GM18520 (cell line): ENCODE measurements at regions not wholly inside any gene's neighbourhood (a gene's known extent, or its start where the extent isn't known, plus 50 kb on each side); places are given as distances from the start of the nearest gene placed in this dataset.
"Not testable (repeated sequence)": the region's sequence is repeated elsewhere in the genome, so short reads cannot be mapped to it uniquely, and the experiment has no call there.

ENCODE experiments used
- ATAC-seq: cut with Tn5 transposase; IDR thresholded peaks from one replicate; pipeline ENCODE4 v1.9.1; 2021; ENCODE audit not compliant: unreplicated experiment

DNA sequence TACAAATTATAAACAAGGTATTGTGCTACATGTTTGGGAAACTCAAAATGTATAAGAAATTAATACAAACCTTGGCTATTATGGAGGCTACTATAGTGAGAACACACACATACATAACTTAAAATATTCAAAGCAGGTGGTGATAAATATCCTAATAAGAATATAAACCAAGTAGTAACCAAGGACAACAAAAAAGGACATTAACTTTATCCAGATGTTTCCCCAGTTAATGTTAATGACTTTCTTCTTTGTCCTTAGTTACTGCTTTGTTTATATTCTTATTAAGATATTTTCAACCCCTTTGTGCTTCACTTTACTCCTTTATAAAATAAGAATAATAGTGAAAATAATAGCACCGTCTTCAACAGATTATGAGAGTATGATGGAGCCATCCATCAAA, 241.6 kb downstream of the CALCRL start:
- no peak for ATAC-seq

DNA sequence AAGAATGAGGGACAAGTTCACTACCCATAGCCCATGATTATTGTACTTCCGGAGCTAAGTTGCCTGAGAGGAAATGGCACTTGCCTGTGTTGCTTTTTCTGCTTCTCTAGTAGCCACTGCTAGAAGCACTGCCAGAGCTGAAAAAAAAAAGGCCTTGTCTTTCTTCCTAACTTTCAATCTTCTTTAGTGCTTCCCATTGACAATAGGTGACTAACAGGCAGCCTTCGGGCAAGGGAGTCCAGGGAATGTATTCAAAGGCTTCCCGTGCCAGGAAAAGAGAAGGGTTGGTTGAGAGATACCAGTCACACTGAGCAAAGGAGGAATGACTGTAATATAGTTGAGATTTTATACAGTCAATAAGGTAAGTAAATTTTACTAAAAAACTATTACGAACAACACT, 242.0 kb downstream of the CALCRL start:
- no peak for ATAC-seq

DNA sequence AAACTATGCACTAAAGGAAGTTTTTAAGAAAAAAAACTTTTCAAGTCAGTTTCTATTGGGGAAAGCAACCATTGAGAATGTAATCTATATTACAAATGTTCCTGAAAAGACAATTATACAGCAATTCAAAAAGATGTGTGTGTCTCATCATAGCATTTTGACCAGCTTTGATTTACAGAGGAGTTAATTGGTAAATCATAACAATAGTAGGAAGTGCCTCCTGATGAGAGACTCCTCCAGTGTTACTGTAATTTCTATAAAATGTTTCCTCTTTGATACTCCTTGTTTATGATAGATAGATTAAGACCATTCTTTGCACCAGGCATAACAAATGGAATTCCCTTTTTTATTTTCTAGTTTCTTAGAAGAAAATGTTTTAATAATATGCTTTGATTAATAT, 249.9 kb downstream of the CALCRL start:
- no peak for ATAC-seq

DNA sequence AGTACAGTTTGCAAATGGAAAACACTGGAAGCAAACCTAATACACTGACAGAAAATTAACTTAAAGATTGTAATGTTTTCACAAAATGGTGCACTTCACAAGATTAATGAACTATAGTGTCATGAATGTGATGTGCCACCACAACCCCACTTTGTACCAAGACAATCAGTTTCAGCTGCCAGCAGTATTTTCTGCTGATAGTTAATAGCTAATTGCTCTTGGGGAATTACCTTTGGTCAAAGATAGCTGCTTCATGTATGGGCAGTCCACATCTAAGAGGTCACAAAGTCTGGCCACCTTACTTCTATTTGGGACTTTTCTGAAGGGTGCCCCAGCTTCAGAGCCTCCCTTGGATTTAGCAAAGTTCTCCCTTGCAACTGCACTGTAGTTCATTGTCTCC, 254.0 kb downstream of the CALCRL start:
- ATAC-seq, result peak; percentile 48

DNA sequence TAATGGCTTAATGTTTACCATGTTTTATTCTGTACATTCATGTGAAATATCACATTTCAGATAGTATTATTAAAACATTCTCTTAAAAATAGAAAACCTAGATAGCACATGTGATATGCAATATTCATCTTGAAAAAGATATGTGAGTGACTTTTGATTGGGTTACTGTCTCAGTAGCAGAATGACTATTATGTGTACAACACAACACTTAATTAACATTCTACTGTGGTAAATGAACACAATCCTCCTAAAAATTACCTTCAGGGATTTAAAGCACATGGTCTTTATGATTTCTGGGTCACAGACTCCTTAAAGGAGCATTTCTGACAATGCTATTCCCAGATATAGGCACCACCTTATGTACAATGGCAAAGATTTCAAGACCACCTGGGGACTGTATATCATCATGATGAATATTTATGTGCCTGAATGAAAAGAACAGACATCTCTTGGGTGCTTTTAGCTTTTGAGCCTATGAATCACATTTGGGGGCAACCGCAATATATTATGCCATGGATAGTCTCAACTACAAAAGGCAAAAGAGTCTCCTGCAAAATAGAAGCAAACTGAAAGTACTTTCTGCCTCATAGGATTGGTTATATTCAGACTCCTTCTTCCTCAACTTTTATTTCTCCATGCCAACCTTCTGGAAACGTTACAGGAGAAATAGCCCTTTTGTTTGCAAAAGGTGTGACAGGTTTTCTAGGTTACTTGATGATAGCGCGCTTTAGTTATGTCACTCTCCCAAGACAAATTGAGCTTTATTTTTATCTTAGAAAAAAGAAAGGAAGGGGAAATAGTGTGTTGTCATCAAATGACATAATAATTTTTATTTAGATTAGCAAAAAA, 259.0 kb downstream of the CALCRL start:
- no peak for ATAC-seq

DNA sequence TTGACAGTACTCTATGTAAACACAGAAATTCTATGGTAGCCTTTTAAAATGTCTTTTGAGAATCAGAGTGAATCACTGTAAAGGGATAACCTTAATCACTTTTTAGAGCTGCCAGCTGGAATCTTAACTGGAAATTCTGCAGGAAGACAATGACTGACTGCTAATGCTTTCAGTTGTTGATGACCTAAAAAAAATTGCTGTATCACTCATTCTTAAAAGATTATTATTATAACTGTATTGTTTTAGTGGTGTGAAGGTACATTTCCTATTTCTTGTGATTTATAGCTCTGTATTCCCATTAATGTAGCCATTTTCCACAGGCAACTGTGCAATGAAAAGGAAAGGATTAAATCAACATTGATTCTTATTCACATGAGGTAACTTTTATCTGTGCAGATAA, 260.5 kb downstream of the CALCRL start:
- ATAC-seq, result no peak

DNA sequence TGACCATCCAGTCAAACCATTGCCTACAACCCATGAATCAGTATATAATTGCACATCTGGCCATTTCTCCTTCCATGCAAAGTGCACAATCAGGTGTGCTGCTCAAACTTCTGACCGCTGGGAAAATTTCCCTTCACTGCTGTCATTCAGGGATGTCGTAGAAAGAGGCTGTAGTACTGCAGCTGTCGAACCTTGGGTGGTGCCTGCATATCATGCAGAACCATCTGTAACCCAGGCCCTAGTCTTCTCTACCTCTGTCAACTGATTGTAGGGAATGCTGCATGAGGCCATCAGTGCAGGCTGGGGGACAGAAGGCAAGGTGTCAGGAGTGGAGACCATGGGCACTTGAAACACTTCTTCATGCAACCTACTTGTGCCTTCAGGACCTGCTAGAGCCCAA, 267.5 kb downstream of the CALCRL start:
- no peak for ATAC-seq

DNA sequence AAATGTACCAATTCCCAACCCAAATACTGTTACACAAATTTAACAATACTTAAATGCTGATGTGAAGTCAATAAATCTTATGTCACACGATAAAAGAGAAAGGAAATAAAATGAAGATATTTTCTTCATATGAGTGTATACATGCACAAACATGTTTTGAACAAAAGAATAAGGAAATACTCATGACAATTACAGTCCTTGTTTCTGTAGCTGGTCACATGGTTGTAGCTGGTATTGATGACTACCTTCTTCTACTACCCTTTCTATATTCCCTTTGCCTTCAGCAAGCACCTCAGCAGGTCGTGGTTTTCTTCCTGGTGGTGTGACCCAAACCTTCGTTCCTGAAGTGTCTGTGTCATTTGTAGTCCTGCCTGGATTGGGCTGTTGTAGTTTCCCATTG, 269.2 kb downstream of the CALCRL start:
- ATAC-seq, result not testable (repeated sequence)

DNA sequence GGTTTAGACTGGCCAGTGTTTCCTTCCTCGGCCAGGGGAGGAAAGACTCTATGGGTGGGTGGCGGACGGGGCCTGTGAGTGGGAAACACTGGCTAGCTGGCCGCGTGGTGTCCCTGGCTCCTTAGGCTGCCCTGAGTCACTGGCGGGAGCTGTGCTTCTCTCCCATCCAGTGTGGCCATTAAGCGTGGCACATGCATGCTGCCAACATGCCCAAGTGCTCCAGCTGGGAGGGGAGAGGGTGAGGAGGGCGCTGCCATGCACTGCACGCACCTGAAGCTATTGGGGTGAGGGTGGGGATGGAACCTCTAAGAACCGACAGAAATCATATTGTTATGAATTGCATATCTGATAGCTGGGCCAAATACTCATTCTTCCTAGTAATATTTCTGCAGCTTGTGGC, 270.8 kb downstream of the CALCRL start:
- ATAC-seq, result no peak

DNA sequence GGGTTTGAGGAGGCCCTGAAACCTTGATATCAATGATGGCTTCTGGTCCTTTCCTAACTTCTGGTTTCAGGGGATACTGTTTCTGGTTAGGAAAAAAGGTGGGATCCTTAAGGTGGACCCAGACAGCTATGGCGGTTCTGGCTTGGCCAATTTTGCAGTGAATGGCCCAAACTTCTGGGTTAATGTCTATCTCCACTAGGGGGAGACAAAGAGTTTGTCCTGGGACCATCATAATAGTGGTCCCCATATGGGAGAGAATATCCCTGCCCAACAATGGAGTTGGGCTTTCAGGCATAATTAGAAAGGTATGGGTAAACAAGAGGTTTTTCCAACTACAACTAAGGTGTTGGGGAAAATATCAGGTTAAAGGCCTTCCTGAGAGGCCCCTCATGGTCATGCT, 273.5 kb downstream of the CALCRL start:
- ATAC-seq, result no peak

DNA sequence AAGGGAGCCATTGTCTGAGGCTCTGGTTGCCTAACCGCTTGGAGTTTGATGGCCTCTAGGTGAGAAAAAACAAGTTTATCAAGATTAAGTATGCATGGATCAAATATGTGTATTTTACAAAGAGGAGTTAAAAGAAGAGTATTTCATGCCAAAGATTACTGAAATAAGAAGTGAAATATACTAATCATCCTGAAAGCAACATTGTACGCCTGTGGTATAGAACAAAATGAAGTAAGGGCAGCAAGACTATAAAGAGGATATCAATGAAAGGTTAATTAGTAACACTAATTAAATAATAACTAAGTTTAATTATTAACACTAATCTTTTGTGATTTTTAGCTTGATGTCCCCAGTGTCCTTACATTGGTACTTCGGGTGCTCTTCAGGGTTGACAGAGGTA, 276.7 kb downstream of the CALCRL start:
- no peak for ATAC-seq

DNA sequence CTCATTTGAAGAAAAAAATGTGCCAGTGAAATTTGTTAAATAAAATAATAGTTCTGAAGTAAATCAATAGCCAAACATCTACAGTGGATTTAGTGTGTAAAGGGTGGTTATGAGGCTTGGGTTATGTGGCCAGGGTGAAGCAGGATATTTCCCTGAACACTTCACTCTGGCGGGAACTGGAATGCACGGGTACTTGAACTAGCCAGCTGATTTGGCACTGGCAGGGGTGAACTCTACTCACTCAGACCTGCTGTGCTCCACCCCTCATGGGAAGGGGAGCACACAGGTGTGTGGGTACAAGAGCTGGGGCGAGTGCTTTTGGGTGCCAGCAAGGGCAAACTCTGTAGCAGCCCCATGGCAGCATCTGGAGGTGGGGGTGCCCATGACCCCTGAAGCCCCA, 278.2 kb downstream of the CALCRL start:
- no peak for ATAC-seq

DNA sequence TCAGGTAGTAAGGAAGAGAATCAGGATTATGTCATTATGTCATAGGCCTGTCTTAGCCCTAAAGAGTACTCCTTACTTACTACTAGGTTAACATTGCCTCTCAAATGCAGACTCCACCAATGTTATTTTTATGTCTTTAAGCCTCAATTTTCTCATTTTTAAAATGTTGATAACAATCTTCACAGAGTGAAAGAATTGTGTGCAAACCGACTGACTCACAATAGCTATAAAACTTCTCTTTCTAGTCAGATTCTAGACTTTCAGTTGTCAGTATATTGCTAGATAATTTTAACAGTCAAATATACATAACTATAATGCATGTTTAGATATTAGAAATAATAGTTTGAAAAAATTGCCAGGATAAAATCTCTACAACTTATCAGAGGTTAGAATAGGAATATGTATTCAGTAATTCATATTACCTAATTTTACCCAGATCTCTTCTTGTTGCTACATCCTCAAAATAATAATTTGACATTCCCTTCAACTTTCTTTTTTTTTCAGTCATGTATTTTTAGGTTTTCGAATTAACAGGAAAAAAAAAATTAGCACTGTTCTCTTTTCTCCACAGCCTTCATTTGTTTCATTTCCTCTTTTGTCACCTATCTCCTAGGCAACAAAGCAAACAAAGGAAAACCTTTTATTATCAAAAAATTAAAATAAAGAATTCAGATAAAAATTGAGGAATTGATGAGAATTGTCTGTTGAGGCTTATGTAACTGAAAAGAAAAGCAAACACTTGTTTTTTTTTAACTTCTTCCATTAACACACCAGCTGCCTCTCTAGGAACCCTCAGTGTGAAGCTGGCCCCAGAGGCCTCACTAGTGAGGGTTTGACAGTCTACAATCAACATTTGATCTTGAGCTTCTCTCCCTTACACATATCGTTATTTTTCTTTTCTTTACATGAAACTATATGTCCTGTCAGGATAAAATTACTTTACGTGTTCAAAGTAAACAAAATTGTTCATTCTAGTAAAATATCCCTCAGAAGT, 279.0 kb downstream of the CALCRL start:
- peak; percentile 48 for ATAC-seq

DNA sequence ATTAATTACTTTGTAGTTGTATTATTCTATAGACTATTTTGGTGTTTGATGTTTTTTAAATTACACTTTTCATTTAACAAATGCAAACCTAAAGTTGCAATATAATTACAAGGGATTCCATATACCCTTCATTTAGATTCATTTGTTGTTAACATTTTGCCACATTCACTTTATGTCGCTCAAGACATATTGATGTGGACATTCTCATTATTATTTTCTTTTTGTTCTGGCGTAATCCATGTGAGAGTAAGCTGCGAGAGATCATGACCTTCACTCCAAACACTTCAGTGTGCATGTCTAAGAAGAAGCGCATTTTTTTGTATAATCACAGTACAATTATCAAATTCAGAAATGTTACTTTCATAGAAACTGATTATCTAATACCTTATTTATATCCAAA, 280.6 kb downstream of the CALCRL start:
- no peak for ATAC-seq

DNA sequence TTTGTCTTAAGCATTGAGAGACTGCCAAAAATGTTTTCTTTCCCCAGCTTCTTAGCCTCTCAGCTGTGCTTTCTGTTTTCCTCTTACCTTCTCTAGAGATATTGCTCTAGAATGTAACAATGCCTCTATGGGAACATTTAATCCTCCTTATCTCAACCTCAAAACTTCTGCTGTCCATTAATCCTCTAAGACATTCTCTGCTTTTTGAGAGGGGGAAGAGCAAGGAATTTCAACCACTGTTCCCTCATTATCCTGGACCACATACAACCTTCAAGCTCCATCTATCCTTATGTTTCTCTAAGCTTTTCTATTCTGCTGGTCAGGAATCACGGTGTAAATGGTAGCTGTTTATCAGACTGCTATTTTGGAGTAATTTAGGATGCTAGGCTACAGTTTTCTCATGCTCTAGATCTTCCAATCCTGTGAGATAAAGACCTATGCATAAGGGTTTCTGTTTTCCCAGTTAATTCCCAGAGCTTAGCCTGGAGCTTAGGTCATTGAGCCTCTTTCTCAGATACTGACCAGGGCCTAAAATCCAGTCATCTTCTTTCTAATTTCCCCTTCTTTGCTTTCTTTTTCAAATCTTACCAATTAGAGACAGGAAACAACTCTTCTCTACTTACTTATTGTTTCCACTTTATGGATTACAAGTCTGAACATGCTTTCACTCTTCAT, 282.0 kb downstream of the CALCRL start:
- no peak for ATAC-seq

DNA sequence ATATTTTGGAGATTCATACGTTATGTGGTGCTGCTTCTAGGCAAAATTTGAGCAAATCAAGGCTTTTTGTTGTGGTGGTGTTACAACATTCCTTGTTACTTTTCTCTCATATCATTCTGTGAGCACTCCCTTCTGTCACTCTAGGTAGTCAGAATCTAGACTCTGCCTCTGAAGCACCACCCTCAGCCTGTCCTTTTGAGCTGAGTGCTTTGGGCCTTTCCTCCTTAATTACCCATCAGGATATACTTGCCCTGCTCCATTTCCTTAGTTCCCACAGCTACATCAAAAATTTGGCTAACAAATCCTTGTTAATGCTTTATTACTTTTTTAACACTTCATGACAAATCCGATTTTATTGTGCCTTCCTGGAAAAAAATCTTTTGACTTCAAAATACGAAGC, 289.6 kb downstream of the CALCRL start:
- ATAC-seq, result no peak

DNA sequence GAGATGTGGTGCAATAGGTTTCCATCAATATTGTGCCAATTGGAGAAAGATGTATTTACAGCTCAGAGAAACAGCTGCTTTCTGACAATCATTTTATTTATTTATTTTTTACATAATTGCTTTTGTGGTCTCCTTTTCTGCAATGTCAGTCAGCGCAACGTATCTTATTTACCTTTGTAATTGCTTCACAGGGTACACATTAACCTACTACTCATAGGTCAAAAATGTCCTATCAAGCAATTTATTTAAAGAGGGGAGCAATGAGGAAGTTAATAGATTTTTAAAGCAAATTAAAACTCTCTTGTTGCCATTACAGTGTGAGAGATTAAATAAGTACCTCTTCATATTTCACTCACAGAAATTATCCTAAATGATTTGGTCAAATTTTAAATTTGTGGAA, 291.0 kb downstream of the CALCRL start:
- no peak for ATAC-seq

DNA sequence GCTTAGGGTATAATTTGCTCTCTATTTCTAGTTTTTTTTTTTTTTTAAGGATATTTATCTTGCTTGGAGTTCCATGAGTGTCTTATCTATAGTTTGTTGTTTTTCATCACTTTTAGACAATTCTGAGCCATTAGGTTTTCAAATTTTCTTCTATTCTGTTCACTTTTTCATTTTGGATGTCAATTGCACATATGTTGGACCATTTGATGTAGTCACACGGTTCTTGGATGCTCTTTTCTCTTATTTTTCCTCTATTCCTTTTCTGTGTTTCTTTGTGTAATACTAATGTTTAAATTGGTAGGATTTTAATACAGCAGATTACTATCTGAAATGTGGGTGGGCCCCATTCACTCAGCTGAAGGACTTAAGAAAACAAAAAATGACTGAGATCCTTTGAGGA, 292.6 kb downstream of the CALCRL start:
- ATAC-seq, result no peak

DNA sequence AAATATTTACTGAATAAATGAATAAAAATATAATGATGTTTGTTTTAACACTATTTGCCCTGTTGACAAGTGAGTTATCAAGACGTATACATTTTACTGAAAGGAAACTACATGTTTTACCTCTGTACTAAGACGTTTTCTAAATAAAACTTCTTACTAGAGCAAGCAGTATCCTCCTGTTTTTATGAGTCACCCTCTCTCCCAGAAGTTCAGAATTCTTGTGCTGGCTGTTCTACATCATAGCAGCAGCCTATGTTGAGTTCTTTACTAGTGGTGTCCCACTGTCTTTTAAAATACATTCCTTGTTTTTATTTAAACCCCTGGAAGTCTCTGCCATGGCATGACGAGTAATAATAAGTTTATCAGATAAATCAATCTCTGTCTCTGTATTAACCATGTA, 297.4 kb downstream of the CALCRL start:
- ATAC-seq, result no peak

DNA sequence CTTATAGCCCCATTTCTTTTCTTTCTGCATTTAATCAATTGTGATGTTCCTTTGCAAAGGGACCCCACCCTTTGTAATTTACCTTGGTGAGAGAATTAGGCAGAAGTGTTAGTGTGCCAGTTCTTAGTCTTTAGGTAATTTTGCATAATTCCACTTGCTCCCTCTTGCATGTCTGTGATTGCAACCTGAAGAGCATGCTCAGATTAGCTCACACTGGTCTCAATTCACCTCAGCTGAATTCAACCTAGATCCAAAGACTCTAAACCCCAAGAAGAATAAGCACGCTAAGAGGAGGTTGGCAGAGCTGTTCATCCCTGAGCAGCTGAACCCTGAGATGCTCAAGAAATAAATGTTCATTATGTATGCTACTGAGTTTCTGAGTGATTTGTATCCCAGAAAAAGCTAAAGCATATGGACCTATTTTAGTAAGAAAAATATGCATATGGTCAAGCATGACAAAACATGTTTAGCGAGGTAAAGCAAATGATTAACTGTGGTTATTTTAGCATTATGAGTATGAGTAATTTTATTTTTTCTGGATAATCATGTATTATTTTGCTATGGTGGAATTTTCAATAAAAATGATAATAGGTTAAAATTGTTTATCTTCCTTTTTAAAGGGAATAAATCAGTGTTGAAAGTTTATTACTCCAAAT, 299.2 kb upstream of the ZSWIM2 start:
- no peak for ATAC-seq

DNA sequence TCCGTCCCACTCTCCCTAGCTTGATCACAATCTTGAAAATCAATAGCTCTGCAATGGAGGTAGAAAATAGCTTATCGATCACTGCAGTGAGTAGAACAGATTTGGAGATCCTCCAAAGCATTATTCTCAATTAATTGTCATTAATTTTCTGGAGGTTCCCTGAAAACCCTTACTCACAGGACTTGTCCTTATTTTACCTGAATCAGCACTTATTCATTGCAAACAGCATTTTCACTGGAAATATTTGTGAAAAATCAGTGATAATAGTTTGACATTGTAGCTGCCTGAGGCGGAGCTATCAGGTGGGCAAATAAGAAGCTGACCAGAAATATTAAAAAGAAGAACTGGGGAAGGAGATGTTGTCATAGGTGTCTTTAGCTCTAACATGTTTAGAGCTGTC, 294.6 kb upstream of the ZSWIM2 start:
- ATAC-seq, result no peak
